B cell (primary cell): ENCODE measurements at regions not wholly inside any gene's neighbourhood (a gene's known extent, or its start where the extent isn't known, plus 50 kb on each side); places are given as distances from the start of the nearest gene placed in this dataset.

Experiments
- EZH2 ChIP-seq: IDR thresholded peaks from 2 replicates; pipeline ENCODE4 v1.6.1; 2012; ENCODE audit warnings: borderline replicate concordance, low read depth, mild to moderate bottlenecking, moderate library complexity, low read length; ENCODE audit not compliant: insufficient read depth, poor library complexity, severe bottlenecking
- TF ChIP-seq, protein P1 (sequence below): fragments of 200-600 bp; IDR thresholded peaks from one replicate; pipeline ENCODE4 v1.8.0; 2022; ENCODE audit warnings: antibody characterized with exemption, mild to moderate bottlenecking

DNA sequence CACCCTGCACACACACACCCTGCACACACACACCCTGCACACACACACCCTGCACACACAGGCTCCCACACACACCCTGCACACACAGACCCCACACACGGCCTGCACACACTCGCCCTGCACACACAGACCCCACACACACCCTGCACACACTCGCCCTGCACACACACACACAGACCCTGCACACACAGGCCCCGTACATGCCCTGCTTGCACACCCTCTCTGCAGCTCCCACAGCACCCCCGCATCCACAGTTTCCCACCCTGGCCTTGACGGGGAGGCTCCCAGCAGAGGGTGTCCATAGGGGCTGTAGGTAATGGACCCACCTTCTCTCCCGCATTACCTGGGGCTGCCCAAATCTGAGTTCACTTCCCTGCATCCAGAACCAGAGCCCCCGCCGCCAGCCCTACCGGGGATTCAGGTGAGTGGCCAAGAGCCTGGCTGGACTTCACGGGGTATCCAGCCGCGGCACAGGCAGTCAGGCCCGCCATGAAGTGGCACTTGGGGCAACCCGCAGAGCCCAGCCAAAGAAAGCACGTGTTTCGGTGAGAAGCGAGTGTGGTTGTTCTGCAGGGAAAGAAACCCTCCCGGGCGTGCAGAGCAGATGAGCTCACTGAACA, 88.6 kb upstream of the GPC1 start:
- no peak for TF ChIP-seq EZH2
- TF ChIP-seq, protein P1, sequence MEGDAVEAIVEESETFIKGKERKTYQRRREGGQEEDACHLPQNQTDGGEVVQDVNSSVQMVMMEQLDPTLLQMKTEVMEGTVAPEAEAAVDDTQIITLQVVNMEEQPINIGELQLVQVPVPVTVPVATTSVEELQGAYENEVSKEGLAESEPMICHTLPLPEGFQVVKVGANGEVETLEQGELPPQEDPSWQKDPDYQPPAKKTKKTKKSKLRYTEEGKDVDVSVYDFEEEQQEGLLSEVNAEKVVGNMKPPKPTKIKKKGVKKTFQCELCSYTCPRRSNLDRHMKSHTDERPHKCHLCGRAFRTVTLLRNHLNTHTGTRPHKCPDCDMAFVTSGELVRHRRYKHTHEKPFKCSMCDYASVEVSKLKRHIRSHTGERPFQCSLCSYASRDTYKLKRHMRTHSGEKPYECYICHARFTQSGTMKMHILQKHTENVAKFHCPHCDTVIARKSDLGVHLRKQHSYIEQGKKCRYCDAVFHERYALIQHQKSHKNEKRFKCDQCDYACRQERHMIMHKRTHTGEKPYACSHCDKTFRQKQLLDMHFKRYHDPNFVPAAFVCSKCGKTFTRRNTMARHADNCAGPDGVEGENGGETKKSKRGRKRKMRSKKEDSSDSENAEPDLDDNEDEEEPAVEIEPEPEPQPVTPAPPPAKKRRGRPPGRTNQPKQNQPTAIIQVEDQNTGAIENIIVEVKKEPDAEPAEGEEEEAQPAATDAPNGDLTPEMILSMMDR = no peak
